H9 (cell line): ENCODE measurements at regions not wholly inside any gene's neighbourhood (a gene's known extent, or its start where the extent isn't known, plus 50 kb on each side); places are given as distances from the start of the nearest gene placed in this dataset.

Source experiments
- DNase-seq: peaks from one replicate; pipeline ENCODE4 v3.0.0-alpha.2; 2017
- H2AFZ ChIP-seq: one replicate; pipeline ENCODE4 v1.6.1; 2013; ENCODE audit warnings: mild to moderate bottlenecking, low read length, control low read depth, moderate library complexity
- H2AK5ac ChIP-seq: 2 replicates; pipeline ENCODE4 v1.6.1; 2013; ENCODE audit warnings: low read length, control low read depth, mixed read lengths; ENCODE audit not compliant: insufficient read length
- H2BK120ac ChIP-seq: one replicate; pipeline ENCODE4 v1.6.1; 2013; ENCODE audit warnings: low read depth, mild to moderate bottlenecking, low read length, control low read depth, inconsistent platforms; ENCODE audit not compliant: poor library complexity, severe bottlenecking
- H2BK12ac ChIP-seq: 2 replicates; pipeline ENCODE4 v1.6.1; 2013; ENCODE audit warnings: low read length, control low read depth, mixed read lengths, low read depth; ENCODE audit not compliant: insufficient read length
- H2BK15ac ChIP-seq: 2 replicates; pipeline ENCODE4 v1.6.1; 2013; ENCODE audit warnings: low read depth, low read length, control low read depth
- H2BK20ac ChIP-seq: one replicate; pipeline ENCODE4 v1.6.1; 2013; ENCODE audit warnings: low read depth, mild to moderate bottlenecking, low read length, control low read depth, inconsistent platforms; ENCODE audit not compliant: poor library complexity, severe bottlenecking
- H2BK5ac ChIP-seq: 2 replicates; pipeline ENCODE4 v1.6.1; 2013; ENCODE audit warnings: low read length, control low read depth, mixed read lengths; ENCODE audit not compliant: insufficient read length
- H3K14ac ChIP-seq: 2 replicates; pipeline ENCODE4 v1.6.1; 2013; ENCODE audit warnings: low read length, control low read depth; ENCODE audit not compliant: insufficient read depth
- H3K18ac ChIP-seq: 2 replicates; pipeline ENCODE4 v1.6.1; 2013; ENCODE audit warnings: low read depth, mild to moderate bottlenecking, mixed read lengths, low read length, control low read depth; ENCODE audit not compliant: insufficient read length
- H3K23ac ChIP-seq: 2 replicates; pipeline ENCODE4 v1.6.1; 2013; ENCODE audit warnings: low read length, control low read depth, mixed read lengths, low read depth; ENCODE audit not compliant: insufficient read length
- H3K23me2 ChIP-seq: 2 replicates; pipeline ENCODE4 v1.6.1; 2013; ENCODE audit warnings: low read depth, mild to moderate bottlenecking, mixed read lengths, low read length, control low read depth; ENCODE audit not compliant: insufficient read length, poor library complexity, severe bottlenecking
- H3K27ac ChIP-seq: 2 replicates; pipeline ENCODE4 v1.5.1; 2013; ENCODE audit warnings: low read length, control low read depth, mixed read lengths, low read depth; ENCODE audit not compliant: insufficient read length
- H3K27me3 ChIP-seq: 2 replicates; pipeline ENCODE4 v1.6.1; 2013; ENCODE audit warnings: low read length, control low read depth, inconsistent platforms; ENCODE audit not compliant: insufficient read depth
- H3K4ac ChIP-seq: 2 replicates; pipeline ENCODE4 v1.6.1; 2013; ENCODE audit warnings: low read depth, mild to moderate bottlenecking, control low read depth, inconsistent platforms, low read length, moderate library complexity
- H3K4me1 ChIP-seq: 2 replicates; pipeline ENCODE4 v1.6.1; 2013; ENCODE audit warnings: low read length, control low read depth, inconsistent platforms; ENCODE audit not compliant: insufficient read depth
- H3K4me2 ChIP-seq: 2 replicates; pipeline ENCODE4 v1.6.1; 2013; ENCODE audit warnings: low read length, control low read depth, mixed read lengths; ENCODE audit not compliant: insufficient read length, insufficient read depth
- H3K56ac ChIP-seq: 2 replicates; pipeline ENCODE4 v1.6.1; 2013; ENCODE audit warnings: low read depth, mild to moderate bottlenecking, mixed read lengths, low read length, control low read depth; ENCODE audit not compliant: insufficient read length
- H3K79me1 ChIP-seq: 2 replicates; pipeline ENCODE4 v1.6.1; 2013; ENCODE audit warnings: low read depth, mild to moderate bottlenecking, moderate library complexity, low read length, control low read depth, inconsistent platforms; ENCODE audit not compliant: insufficient read depth, poor library complexity, severe bottlenecking
- H3K79me2 ChIP-seq: 2 replicates; pipeline ENCODE4 v1.6.1; 2013; ENCODE audit warnings: low read length, control low read depth, inconsistent platforms; ENCODE audit not compliant: insufficient read depth
- H3K9ac ChIP-seq: 2 replicates; pipeline ENCODE4 v1.6.1; 2013; ENCODE audit warnings: low read length, control low read depth, mixed read lengths; ENCODE audit not compliant: insufficient read length; ENCODE audit errors: extremely low read depth
- H3K9me3 ChIP-seq: one replicate; pipeline ENCODE4 v1.6.1; 2013; ENCODE audit warnings: low read depth, low read length, inconsistent platforms; ENCODE audit not compliant: control insufficient read depth
- H3T11ph ChIP-seq: one replicate; pipeline ENCODE4 v1.6.1; 2013; ENCODE audit warnings: mild to moderate bottlenecking, low read length, control low read depth, inconsistent platforms
- H4K20me1 ChIP-seq: one replicate; pipeline ENCODE4 v1.6.1; 2013; ENCODE audit not compliant: control insufficient read depth, insufficient read length, insufficient read depth
- H4K5ac ChIP-seq: 2 replicates; pipeline ENCODE4 v1.6.1; 2013; ENCODE audit warnings: low read depth, mild to moderate bottlenecking, mixed read lengths, low read length, control low read depth; ENCODE audit not compliant: insufficient read length
- H4K8ac ChIP-seq: replicated peaks from 2 replicates; pipeline ENCODE4 v1.6.1; 2013; ENCODE audit warnings: low read length, control low read depth, mixed read lengths, low read depth; ENCODE audit not compliant: insufficient read length
- H4K91ac ChIP-seq: 2 replicates; pipeline ENCODE4 v1.6.1; 2013; ENCODE audit warnings: low read depth, mild to moderate bottlenecking, moderate library complexity, mixed read lengths, low read length, control low read depth; ENCODE audit not compliant: insufficient read length
- H3K27ac Mint-ChIP-seq, 3 experiments: 2 replicates in 2 of 3; 3 replicates in 1 of 3; pipeline ENCODE4 v1.8.0; 2020 to 2021; ENCODE audit warnings: mixed read lengths in 3 of 3, mild to moderate bottlenecking in 1 of 3, moderate library complexity in 1 of 3
- H3K27me3 Mint-ChIP-seq: 2 replicates; pipeline ENCODE4 v1.8.0; 2021; ENCODE audit warnings: low read depth, mild to moderate bottlenecking, moderate library complexity, mixed read lengths
- H3K36me3 Mint-ChIP-seq, 3 experiments: 2 replicates in 2 of 3; 3 replicates in 1 of 3; pipeline ENCODE4 v1.8.0; 2020 to 2021; ENCODE audit warnings: low read depth in 3 of 3, mixed read lengths in 3 of 3; ENCODE audit not compliant: insufficient read depth in 1 of 3
- H3K4me1 Mint-ChIP-seq, 2 experiments: 2 replicates each; pipeline ENCODE4 v1.8.0; 2020; ENCODE audit warnings: mixed read lengths in 2 of 2
- H3K4me3 Mint-ChIP-seq, 2 experiments: 2 replicates in 1 of 2; 3 replicates in 1 of 2; pipeline ENCODE4 v1.8.0; 2020 to 2021; ENCODE audit warnings: mild to moderate bottlenecking in 2 of 2, mixed read lengths in 2 of 2, moderate library complexity in 1 of 2
- H3K9me3 Mint-ChIP-seq, 2 experiments: 2 replicates in 1 of 2; 3 replicates in 1 of 2; pipeline ENCODE4 v1.8.0; 2020; ENCODE audit warnings: mild to moderate bottlenecking in 2 of 2, mixed read lengths in 2 of 2, moderate library complexity in 1 of 2
- WGBS: extraction: QIAGEN DNeasy Blood & Tissue Kit; methylation state at CpG from one replicate; pipeline ENCODE4 v1.1.7; 2013; ENCODE audit warnings: missing lambda C conversion rate, low lambda C conversion rate, mixed read lengths; ENCODE audit not compliant: insufficient read length; ENCODE audit errors: extremely low coverage; 5-methylcytosine and 5-hydroxymethylcytosine counted together
- TF ChIP-seq, protein P1 (sequence below): fragments of 200-600 bp; sonication (generic); conservative IDR thresholded peaks from 3 replicates; pipeline ENCODE4 v1.8.0; 2021; ENCODE audit warnings: antibody characterized with exemption, mild to moderate bottlenecking

DNA sequence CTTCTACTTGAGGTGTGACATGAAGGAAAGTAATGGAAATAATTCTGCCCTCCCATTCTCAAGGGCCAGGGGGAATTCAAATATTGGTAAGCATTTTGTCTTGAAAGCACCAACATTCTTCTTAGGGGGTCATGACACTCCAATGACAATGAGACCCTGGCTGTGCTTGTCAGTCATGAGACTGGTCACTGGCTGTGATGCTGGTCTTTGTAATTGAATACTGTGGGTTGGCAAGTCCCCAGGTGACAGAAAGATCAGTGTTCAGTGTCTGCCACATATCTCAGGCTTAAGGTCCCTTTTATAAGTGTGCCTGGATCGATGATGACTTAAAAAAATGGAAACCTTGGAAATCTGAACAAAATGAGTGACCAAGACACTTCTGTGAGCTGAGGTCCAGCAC is 151.4 kb downstream of the SNRPN start:
- WGBS = no CpG with 5 or more reads among the region's 1 CpG
- peaks cover 61 to 66% of the 10 kb centered on the region in 2 experiments for H3K9me3 Mint-ChIP-seq

More for the DNA sequence above, 151.4 kb downstream of the SNRPN start:
- H3T11ph ChIP-seq = no peak overlapping the region
- Mint-ChIP-seq H3K4me1 (no peaks in the 10 kb centered on the region), H3K4me3 (no peak overlapping the region), H3K27me3 (peaks cover 4% of the 10 kb centered on the region), H3K27ac (peak overlapping the region in 2 of 3 experiments; percentile 76 to 87; a peak in 3 of 7 replicates), H3K36me3 (peaks cover 53 to 95% (median 93%) of the 10 kb centered on the region in 3 experiments)
- H3K4me1 ChIP-seq = no peaks in the 10 kb centered on the region
- H3K18ac ChIP-seq = no peak overlapping the region
- H3K79me1 ChIP-seq = no peaks in the 10 kb centered on the region
- H3K4ac ChIP-seq = no peak overlapping the region
- no peak overlapping the region for H3K23ac ChIP-seq
- no peak overlapping the region for H2AK5ac ChIP-seq
- H3K79me2 ChIP-seq = no peaks in the 10 kb centered on the region
- H3K9ac ChIP-seq = no peak overlapping the region
- H4K91ac ChIP-seq = no peak overlapping the region
- no peak overlapping the region for H2BK12ac ChIP-seq
- no peaks in the 10 kb centered on the region for H3K23me2 ChIP-seq
- no peak overlapping the region for H3K14ac ChIP-seq
- TF ChIP-seq, protein P1, sequence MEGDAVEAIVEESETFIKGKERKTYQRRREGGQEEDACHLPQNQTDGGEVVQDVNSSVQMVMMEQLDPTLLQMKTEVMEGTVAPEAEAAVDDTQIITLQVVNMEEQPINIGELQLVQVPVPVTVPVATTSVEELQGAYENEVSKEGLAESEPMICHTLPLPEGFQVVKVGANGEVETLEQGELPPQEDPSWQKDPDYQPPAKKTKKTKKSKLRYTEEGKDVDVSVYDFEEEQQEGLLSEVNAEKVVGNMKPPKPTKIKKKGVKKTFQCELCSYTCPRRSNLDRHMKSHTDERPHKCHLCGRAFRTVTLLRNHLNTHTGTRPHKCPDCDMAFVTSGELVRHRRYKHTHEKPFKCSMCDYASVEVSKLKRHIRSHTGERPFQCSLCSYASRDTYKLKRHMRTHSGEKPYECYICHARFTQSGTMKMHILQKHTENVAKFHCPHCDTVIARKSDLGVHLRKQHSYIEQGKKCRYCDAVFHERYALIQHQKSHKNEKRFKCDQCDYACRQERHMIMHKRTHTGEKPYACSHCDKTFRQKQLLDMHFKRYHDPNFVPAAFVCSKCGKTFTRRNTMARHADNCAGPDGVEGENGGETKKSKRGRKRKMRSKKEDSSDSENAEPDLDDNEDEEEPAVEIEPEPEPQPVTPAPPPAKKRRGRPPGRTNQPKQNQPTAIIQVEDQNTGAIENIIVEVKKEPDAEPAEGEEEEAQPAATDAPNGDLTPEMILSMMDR = no peak
- peaks cover 48% of the 10 kb centered on the region for H3K9me3 ChIP-seq
- no peak overlapping the region for H4K8ac ChIP-seq
- H3K27me3 ChIP-seq = no peaks in the 10 kb centered on the region
- H4K20me1 ChIP-seq = no peaks in the 10 kb centered on the region
- no peak overlapping the region for H3K27ac ChIP-seq
- H2BK15ac ChIP-seq = no peak overlapping the region
- H2AFZ ChIP-seq = no peak overlapping the region
- no peak overlapping the region for H2BK5ac ChIP-seq
- no peak overlapping the region for H2BK120ac ChIP-seq
- H4K5ac ChIP-seq = no peak overlapping the region
- no peak for DNase-seq
- no peak overlapping the region for H3K4me2 ChIP-seq
- no peak overlapping the region for H2BK20ac ChIP-seq
- H3K56ac ChIP-seq = no peak overlapping the region
